ENCODE measurements at regions not wholly inside any gene's neighbourhood (a gene's known extent, or its start where the extent isn't known, plus 50 kb on each side); places are given as distances from the start of the nearest gene placed in this dataset.

- H3K9me3 ChIP-seq (ENCODE audit: insufficient read depth, low read length): no peaks in the 10 kb centered on the region
- no peaks in the 10 kb centered on the region for H3K36me3 ChIP-seq (ENCODE audit: low read length)
- no peak overlapping the region for H2AFZ ChIP-seq (ENCODE audit: low read depth, low read length, severe bottlenecking)
Observed at GRCh38 chr10:1802413-1802812, 65.1 kb upstream of the ADARB2 start.

GRCh38 chr10:1788401-1788800 is 51.1 kb upstream of the ADARB2 start:
- Histone ChIP-seq H2AFZ (ENCODE audit: low read depth, low read length, severe bottlenecking) (no peak overlapping the region), H3K9me2 (replicated peaks; ENCODE audit: insufficient read depth, low read length) (no peaks in the 10 kb centered on the region), H3K79me2 (ENCODE audit: insufficient read depth, low read length) (no peaks in the 10 kb centered on the region), H3K4me2 (ENCODE audit: low read depth, low read length, poor library complexity, severe bottlenecking) (no peak overlapping the region), H3K36me3 (ENCODE audit: low read length) (no peaks in the 10 kb centered on the region), H3K9me3 (ENCODE audit: insufficient read depth, low read length) (no peaks in the 10 kb centered on the region), H3K27me3 (ENCODE audit: low read length) (no peaks in the 10 kb centered on the region), H3K9ac (ENCODE audit: low read length) (no peak overlapping the region), H3F3A (ENCODE audit: insufficient read depth) (no peaks in the 10 kb centered on the region), H4K20me1 (ENCODE audit: low read depth, low read length) (no peaks in the 10 kb centered on the region), H3K27ac (ENCODE audit: low read depth, low read length) (no peak overlapping the region), H3K4me3 (ENCODE audit: insufficient read depth, low read length, poor library complexity, severe bottlenecking) (no peak overlapping the region)
- TF ChIP-seq EZH2phosphoT487 (conservative IDR thresholded peaks at IDR 0.05; ENCODE audit: low read length) (no peak), CTCF (IDR thresholded peaks at IDR 0.05; ENCODE audit: insufficient read depth, low read length, poor library complexity, severe bottlenecking) (no peak)

More at GRCh38 chr10:1802413-1802812, 65.1 kb upstream of the ADARB2 start:
- Histone ChIP-seq H3F3A (ENCODE audit: insufficient read depth) (no peaks in the 10 kb centered on the region), H3K9ac (ENCODE audit: low read length) (no peak overlapping the region), H4K20me1 (ENCODE audit: low read depth, low read length) (no peaks in the 10 kb centered on the region), H3K79me2 (ENCODE audit: insufficient read depth, low read length) (no peaks in the 10 kb centered on the region), H3K4me2 (ENCODE audit: low read depth, low read length, poor library complexity, severe bottlenecking) (no peak overlapping the region), H3K27ac (ENCODE audit: low read depth, low read length) (no peak overlapping the region), H3K4me3 (ENCODE audit: insufficient read depth, low read length, poor library complexity, severe bottlenecking) (no peak overlapping the region), H3K27me3 (ENCODE audit: low read length) (no peaks in the 10 kb centered on the region), H3K9me2 (replicated peaks; ENCODE audit: insufficient read depth, low read length) (no peaks in the 10 kb centered on the region)
- TF ChIP-seq EZH2phosphoT487 (conservative IDR thresholded peaks at IDR 0.05; ENCODE audit: low read length): no peak
- TF ChIP-seq CTCF (IDR thresholded peaks at IDR 0.05; ENCODE audit: insufficient read depth, low read length, poor library complexity, severe bottlenecking): no peak

Measured in SU-DHL-6 (cell line).